ENCODE measurements at regions not wholly inside any gene's neighbourhood (a gene's known extent, or its start where the extent isn't known, plus 50 kb on each side); places are given as distances from the start of the nearest gene placed in this dataset.

DNA sequence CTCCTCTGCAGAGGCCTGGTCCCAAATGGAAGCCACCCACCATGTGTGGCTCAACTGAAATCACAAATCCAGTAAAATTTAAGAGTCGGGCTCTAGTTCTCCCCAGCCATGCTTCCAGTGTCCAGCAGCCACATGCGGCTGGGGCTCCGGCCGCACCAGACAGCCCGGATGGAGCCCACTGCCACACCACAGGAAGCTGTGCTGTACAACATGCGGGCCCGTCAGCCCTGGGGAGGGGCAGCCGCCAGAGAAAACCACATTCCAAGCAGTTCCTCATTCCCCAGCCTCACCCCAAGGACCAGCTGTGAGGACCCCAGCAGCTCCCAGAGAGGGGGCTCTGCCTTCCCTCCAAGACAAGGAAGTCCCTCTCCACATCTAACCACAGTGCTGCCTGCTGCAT lies 135.0 kb downstream of the NCOR2 start:
- TF ChIP-seq, protein P1, sequence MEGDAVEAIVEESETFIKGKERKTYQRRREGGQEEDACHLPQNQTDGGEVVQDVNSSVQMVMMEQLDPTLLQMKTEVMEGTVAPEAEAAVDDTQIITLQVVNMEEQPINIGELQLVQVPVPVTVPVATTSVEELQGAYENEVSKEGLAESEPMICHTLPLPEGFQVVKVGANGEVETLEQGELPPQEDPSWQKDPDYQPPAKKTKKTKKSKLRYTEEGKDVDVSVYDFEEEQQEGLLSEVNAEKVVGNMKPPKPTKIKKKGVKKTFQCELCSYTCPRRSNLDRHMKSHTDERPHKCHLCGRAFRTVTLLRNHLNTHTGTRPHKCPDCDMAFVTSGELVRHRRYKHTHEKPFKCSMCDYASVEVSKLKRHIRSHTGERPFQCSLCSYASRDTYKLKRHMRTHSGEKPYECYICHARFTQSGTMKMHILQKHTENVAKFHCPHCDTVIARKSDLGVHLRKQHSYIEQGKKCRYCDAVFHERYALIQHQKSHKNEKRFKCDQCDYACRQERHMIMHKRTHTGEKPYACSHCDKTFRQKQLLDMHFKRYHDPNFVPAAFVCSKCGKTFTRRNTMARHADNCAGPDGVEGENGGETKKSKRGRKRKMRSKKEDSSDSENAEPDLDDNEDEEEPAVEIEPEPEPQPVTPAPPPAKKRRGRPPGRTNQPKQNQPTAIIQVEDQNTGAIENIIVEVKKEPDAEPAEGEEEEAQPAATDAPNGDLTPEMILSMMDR (IDR thresholded peaks at IDR 0.05), result no peak
- TF ChIP-seq EP300 (IDR thresholded peaks at IDR 0.05) (no peak), POLR2A (IDR thresholded peaks at IDR 0.05) (no peak)
